D721Med (cell line): ENCODE measurements at regions not wholly inside any gene's neighbourhood (a gene's known extent, or its start where the extent isn't known, plus 50 kb on each side); places are given as distances from the start of the nearest gene placed in this dataset.
"Not testable (repeated sequence)": the region's sequence is repeated elsewhere in the genome, so short reads cannot be mapped to it uniquely, and the experiment has no call there.

Experiments
- DNase-seq: peaks from one replicate; pipeline ENCODE4 v3.0.0; 2011; ENCODE audit warnings: low spot score; ENCODE audit not compliant: insufficient read length
- FAIRE-seq: peaks from 2 replicates; lab custom pipeline; 2011; peaks lifted over from hg19 to GRCh38; lab: Jason Lieb, UNC
- TF ChIP-seq, protein P1 (sequence below): IDR thresholded peaks from 2 replicates; pipeline ENCODE4 v1.5.1; 2012; ENCODE audit warnings: mild to moderate bottlenecking, control low read depth; ENCODE audit not compliant: insufficient read depth; ENCODE audit errors: missing control alignments

DNA sequence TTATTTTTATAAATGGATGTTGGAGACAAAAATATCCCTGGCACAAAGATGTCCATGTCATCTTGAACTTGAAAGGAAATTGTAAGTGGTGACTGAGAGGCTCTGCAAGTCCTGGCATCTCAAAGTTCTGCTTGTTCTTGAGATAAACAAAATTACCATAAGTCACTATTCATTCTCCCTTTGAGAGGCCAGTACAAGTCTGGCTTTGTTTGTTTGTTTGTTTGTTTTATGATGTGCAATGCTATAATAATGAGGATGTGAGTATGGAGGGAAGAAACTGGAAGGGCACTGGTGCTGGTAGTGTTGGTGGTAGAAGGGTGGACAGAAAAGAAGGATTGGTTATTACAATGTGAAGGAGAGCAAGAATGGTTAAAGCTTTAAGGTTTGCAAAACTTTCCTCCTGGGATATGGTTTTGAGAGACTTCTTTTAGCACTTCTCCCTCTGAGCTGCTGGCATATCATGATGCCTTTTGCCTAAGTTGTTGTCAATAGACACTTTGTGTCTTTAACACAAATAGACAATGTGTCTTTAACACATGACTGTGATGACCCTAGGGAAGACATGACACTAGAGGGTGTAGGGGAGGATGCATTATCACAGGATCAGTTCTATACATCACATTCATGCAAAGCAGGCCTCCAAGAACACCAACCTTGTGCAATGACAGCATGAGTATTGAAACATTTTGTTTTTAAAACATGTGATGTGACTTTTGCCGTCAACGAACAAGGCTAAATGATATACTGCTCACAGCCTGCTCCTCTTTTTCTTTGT, 880.5 kb upstream of the GOT2 start:
- TF ChIP-seq, protein P1, sequence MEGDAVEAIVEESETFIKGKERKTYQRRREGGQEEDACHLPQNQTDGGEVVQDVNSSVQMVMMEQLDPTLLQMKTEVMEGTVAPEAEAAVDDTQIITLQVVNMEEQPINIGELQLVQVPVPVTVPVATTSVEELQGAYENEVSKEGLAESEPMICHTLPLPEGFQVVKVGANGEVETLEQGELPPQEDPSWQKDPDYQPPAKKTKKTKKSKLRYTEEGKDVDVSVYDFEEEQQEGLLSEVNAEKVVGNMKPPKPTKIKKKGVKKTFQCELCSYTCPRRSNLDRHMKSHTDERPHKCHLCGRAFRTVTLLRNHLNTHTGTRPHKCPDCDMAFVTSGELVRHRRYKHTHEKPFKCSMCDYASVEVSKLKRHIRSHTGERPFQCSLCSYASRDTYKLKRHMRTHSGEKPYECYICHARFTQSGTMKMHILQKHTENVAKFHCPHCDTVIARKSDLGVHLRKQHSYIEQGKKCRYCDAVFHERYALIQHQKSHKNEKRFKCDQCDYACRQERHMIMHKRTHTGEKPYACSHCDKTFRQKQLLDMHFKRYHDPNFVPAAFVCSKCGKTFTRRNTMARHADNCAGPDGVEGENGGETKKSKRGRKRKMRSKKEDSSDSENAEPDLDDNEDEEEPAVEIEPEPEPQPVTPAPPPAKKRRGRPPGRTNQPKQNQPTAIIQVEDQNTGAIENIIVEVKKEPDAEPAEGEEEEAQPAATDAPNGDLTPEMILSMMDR, result no peak
- FAIRE-seq, result no peak
- no peak for DNase-seq

DNA sequence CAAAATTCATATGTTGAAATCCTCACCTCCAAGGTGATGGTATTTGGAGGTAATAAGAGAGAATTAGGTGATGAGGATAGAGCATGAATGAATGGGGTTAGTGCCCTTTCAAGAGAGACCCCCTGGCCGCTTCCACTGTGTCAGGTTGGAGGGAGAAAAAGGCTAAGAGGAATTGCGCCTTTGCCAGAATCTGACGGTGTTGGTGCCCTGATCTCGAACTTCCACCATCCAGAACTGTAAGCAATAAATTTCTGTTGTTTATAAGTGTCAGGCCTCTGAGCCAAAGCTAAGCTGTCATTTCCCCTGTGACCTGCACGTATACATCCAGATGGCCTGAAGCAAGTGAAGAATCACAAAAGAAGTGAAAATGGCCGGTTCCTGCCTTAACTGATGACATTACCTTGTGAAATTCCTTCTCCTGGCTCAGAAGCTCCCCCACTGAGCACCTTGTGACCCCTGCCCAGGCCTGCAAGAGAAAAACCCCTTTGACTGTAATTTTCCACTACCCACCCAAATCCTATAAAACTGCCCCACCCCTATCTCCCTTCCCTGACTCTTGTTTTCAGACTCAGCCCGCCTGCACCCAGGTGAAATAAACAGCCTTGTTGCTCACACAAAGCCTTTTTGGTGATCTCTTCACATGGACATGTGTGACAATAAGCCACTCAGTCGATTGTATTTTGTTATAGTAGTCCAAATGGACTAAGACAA, 878.9 kb upstream of the GOT2 start:
- not testable (repeated sequence) for FAIRE-seq, DNase-seq

DNA sequence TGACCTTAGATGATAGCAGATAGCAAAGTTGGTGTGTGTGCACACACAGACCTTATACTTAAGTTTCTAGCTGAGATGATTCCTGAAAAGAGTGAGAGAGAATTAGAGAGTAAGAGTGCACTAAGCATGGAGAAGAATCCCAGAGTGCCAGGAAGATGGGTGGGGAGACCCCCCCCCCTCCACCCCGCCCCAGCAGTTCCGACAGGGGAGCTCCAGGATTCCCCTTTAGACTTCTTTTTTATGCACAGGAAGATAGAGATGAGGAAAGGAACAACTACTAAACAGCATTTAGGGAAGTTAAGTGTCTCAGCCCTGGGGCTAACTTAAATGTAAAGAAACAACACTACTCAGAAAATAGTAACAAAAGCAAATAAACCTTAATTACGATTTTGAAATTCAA, 878.0 kb upstream of the GOT2 start:
- DNase-seq (no peak), FAIRE-seq (no peak)
- TF ChIP-seq, protein P1, result no peak

DNA sequence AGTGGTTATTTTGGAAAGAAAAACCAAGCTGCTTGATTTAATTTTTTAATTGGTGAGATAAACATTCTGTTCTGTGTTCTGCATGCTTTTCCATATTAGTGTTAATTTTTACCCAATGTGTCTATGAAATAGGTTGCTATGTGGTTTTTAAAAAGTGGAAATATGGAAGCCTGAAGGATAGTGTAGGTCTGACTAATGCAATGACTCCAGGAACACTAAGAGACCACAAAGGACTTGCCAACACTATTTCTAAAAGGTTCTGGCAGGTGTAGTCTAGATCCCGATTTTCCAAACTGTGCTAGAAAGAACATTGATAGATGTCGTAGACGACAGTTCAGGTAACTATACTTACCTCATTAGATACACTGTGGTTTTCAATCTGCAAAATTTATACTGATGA, 877.4 kb upstream of the GOT2 start:
- DNase-seq (no peak), FAIRE-seq (no peak)
- TF ChIP-seq, protein P1, result no peak

DNA sequence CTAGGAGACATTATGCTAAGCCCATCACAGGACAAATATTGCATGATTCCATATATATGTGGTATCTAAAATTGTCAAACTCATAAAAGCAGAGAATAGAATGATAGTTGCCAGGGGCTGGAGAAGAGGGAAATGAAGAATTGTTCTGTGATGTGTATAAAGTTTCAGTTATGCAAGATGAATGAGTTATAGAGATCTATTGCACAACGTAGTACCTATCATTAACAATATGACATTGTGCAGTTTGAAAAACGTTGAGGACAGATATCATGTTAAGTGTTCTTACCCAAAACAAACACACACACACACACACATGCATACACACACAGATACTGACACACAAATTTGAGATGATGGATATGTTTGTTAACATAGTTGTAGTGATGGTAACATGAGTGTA, 871.6 kb upstream of the GOT2 start:
- no peak for FAIRE-seq
- TF ChIP-seq, protein P1, result no peak
- DNase-seq, result no peak

DNA sequence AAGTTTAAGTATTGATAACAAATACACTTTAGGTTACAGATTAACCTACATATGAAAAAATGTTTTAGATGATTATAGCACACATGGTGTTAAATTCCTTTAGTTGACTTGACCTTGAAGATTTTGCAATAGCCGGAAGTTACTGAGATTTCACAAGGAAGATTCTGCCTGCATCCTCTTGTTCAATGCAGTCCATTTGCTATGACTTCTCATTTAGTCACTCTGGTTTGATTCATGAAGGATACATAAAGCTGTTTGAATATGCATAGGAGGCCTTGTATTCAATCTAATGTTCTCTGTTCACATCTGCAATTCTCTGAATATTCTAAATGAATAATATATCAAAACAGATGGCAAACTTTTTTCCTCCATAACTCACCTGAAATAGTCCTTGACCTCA, 870.2 kb upstream of the GOT2 start:
- no peak for FAIRE-seq

DNA sequence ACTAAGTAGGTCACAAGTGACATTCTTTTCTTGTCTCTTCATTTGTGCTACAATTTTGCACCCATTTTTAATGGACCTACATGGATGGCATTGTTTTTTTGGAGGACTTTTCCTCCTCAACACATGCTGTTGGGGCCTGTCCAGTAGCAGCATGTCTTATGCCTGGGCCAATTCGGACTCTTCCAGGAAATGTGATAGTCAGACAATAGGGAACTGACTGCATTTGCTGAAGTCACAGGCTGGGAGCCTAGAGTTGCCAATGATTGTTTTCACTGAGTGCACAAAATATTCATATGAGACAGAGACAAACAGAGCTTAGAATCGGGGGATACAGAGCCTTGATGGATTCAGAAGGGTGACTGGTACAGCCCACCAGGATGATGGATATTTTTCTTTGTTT, 867.3 kb upstream of the GOT2 start:
- TF ChIP-seq, protein P1, result no peak
- FAIRE-seq, result no peak
- DNase-seq, result no peak

More for the DNA sequence above, 870.2 kb upstream of the GOT2 start:
- no peak for DNase-seq
- TF ChIP-seq, protein P1, result no peak
